ENCODE measurements at regions not wholly inside any gene's neighbourhood (a gene's known extent, or its start where the extent isn't known, plus 50 kb on each side); places are given as distances from the start of the nearest gene placed in this dataset.

GRCh38 chr16:22424161-22424937, 49.9 kb upstream of the CDR2 start:
- H3K27ac ChIP-seq (ENCODE audit: low read depth, low read length, poor library complexity, severe bottlenecking): no peak overlapping the region
- no peaks in the 10 kb centered on the region for H4K20me1 ChIP-seq (ENCODE audit: insufficient read depth, low read length)
- H2AFZ ChIP-seq (ENCODE audit: low read length): no peak overlapping the region
- peaks cover 44% of the 10 kb centered on the region for H3K36me3 ChIP-seq (ENCODE audit: insufficient read depth, low read length)
- no peaks in the 10 kb centered on the region for H3K9me2 ChIP-seq (ENCODE audit: low read depth, low read length)
- H3K9me3 ChIP-seq (ENCODE audit: low read length): no peaks in the 10 kb centered on the region
- H3K27me3 ChIP-seq (ENCODE audit: insufficient read depth, low read length): no peaks in the 10 kb centered on the region
- no peaks in the 10 kb centered on the region for H3K4me1 ChIP-seq (ENCODE audit: insufficient read depth, low read length, severe bottlenecking)
- H3K79me2 ChIP-seq (ENCODE audit: insufficient read depth, low read length): no peaks in the 10 kb centered on the region
- H3K4me2 ChIP-seq (ENCODE audit: low read length): no peak overlapping the region
- no peak overlapping the region for H3K4me3 ChIP-seq (ENCODE audit: low read depth, low read length, poor library complexity, severe bottlenecking)
- TF ChIP-seq CTCF (IDR thresholded peaks at IDR 0.05; ENCODE audit: low read length): no peak
- TF ChIP-seq EZH2 (IDR thresholded peaks at IDR 0.05; ENCODE audit: borderline replicate concordance, low read length): no peak
- no peaks in the 10 kb centered on the region for H3F3A ChIP-seq (ENCODE audit: insufficient read depth, low read length)
- no peak overlapping the region for H3K9ac ChIP-seq (ENCODE audit: low read length)

Measured in OCI-LY1 (cell line).